K562 (cell line): ENCODE measurements at regions not wholly inside any gene's neighbourhood (a gene's known extent, or its start where the extent isn't known, plus 50 kb on each side); places are given as distances from the start of the nearest gene placed in this dataset.

ENCODE experiments used
- ATAC-seq: fragments of 200-7000 bp; cut with Tn5 transposase; 3 replicates; pipeline ENCODE4 v1.9.1; 2020; ENCODE audit warnings: moderate library complexity
- BruUV-seq: library from RNA; stranded (reverse); fragments of 400-500 nt; replicated peaks from 2 replicates; lab custom pipeline; 2021; lab: Mats Ljungman, UMichigan
- CTCF ChIA-PET: fragments of 300-600 bp; formaldehyde crosslinking; extraction: SDS; loops from one replicate; lab custom pipeline; 2021; ENCODE audit warnings: low intra/inter-chr PET ratio; lab: Yijun Ruan, JAX
- POLR2A ChIA-PET: fragments of 300-600, 350-650 bp; sonication (Branson Sonifier 250); formaldehyde crosslinking; extraction: SDS; loops from one replicate; lab custom pipeline; 2021; ENCODE audit warnings: antibody characterized with exemption, inconsistent platforms; lab: Yijun Ruan, JAX
- DNase-seq, 4 experiments: peaks; one replicate each; pipeline versions ENCODE4 v3.0.0 to v3.0.0-alpha.2; 2011 to 2018; ENCODE audit warnings: low spot score in 3 of 4, mixed read lengths in 3 of 4; ENCODE audit errors: extremely low read depth in 1 of 4
- FAIRE-seq: peaks from 2 replicates; lab custom pipeline; 2011; peaks lifted over from hg19 to GRCh38; lab: Jason Lieb, UNC
- H2AFZ ChIP-seq: 2 replicates; pipeline ENCODE4 v1.6.0; 2011; ENCODE audit warnings: low read depth, low read length, control low read depth, inconsistent platforms
- H3K27ac ChIP-seq: fragments of 200-600 bp; 3 replicates; pipeline ENCODE4 v1.8.0; 2011; ENCODE audit warnings: low read depth, mild to moderate bottlenecking, control low read depth, inconsistent platforms, low read length, moderate library complexity, mixed read lengths; ENCODE audit errors: extremely low read depth
- H3K27me3 ChIP-seq, 2 experiments: fragments of 300-600 bp in 1 of 2; 2 replicates in 1 of 2; 3 replicates in 1 of 2; pipeline versions ENCODE4 v1.6.0 to v1.8.0; 2011; ENCODE audit warnings: inconsistent platforms in 2 of 2, low read length in 2 of 2, mild to moderate bottlenecking in 1 of 2, mixed read lengths in 1 of 2, moderate library complexity in 1 of 2; ENCODE audit not compliant: control insufficient read depth in 2 of 2, insufficient read depth in 2 of 2
- H3K36me3 ChIP-seq: fragments of 300-600 bp; 3 replicates; pipeline ENCODE4 v1.8.0; 2011; ENCODE audit warnings: mild to moderate bottlenecking, low read length, inconsistent platforms; ENCODE audit not compliant: control insufficient read depth, insufficient read depth
- H3K4me1 ChIP-seq, 2 experiments: fragments of 200-600 bp in 1 of 2; replicated peaks in 1 of 2; 2 replicates in 1 of 2; 3 replicates in 1 of 2; pipeline versions ENCODE4 v1.5.1 to v1.8.0; 2011; ENCODE audit warnings: inconsistent platforms in 2 of 2, low read length in 2 of 2, mild to moderate bottlenecking in 1 of 2, mixed read lengths in 1 of 2, moderate library complexity in 1 of 2; ENCODE audit not compliant: control insufficient read depth in 2 of 2, insufficient read depth in 2 of 2
- H3K4me2 ChIP-seq: 2 replicates; pipeline ENCODE4 v1.6.1; 2011; ENCODE audit warnings: low read length, control low read depth, inconsistent platforms, mixed read lengths; ENCODE audit not compliant: insufficient read depth
- H3K4me3 ChIP-seq: fragments of 200-600 bp; sonication (generic), shearing (Covaris generic); 2 replicates; pipeline ENCODE4 v1.5.1; 2016; ENCODE audit warnings: control low read depth, inconsistent platforms
- H3K79me2 ChIP-seq: fragments of 200-600 bp; 3 replicates; pipeline ENCODE4 v1.8.0; 2011; ENCODE audit warnings: low read length, inconsistent platforms; ENCODE audit not compliant: control insufficient read depth, insufficient read depth
- H3K9ac ChIP-seq, 2 experiments: 2 replicates each; pipeline versions ENCODE4 v1.6.0 to v1.6.1; 2011; ENCODE audit warnings: low read depth in 2 of 2, low read length in 2 of 2, control low read depth in 1 of 2, inconsistent platforms in 1 of 2, mild to moderate bottlenecking in 1 of 2, mixed read lengths in 1 of 2; ENCODE audit not compliant: insufficient read depth in 1 of 2
- H3K9me1 ChIP-seq: one replicate; pipeline ENCODE4 v1.6.0; 2011; ENCODE audit warnings: inconsistent platforms, mild to moderate bottlenecking, low read length, moderate library complexity; ENCODE audit not compliant: control insufficient read depth, insufficient read depth
- H3K9me3 ChIP-seq: replicated peaks from 2 replicates; pipeline ENCODE4 v1.5.1; 2011; ENCODE audit warnings: low read depth, low read length, inconsistent platforms; ENCODE audit not compliant: control insufficient read depth, insufficient read depth
- H4K20me1 ChIP-seq: replicated peaks from 2 replicates; pipeline ENCODE4 v1.6.1; 2011; ENCODE audit warnings: low read length, inconsistent platforms, mixed read lengths; ENCODE audit not compliant: control insufficient read depth, insufficient read depth
- CREM ChIP-seq: IDR thresholded peaks from 2 replicates; pipeline ENCODE4 v1.6.1; 2014; ENCODE audit warnings: antibody characterized with exemption, low read depth
- ELF2 ChIP-seq: fragments of 250-450 bp; sonication (Bioruptor Pico); IDR thresholded peaks from 2 replicates; pipeline ENCODE4 v1.5.0; 2021; ENCODE audit warnings: mild to moderate bottlenecking
- FIP1L1 ChIP-seq: fragments of 200-400 bp; formaldehyde crosslinking; IDR thresholded peaks from 2 replicates; pipeline ENCODE4 v1.6.1; 2018; ENCODE audit warnings: mild to moderate bottlenecking, low read depth, low read length; ENCODE audit not compliant: poor library complexity, severe bottlenecking
- ZFP30 ChIP-seq: fragments of 250-450 bp; sonication (Bioruptor Pico); IDR thresholded peaks from 2 replicates; pipeline ENCODE4 v1.8.0; 2022; ENCODE audit warnings: moderate library complexity, mild to moderate bottlenecking, inconsistent platforms, borderline replicate concordance
- in situ Hi-C: fragments of 300-500 bp; cut with MboI; formaldehyde crosslinking; loops from 4 replicates; pipeline ENCODE4 v1.15.0; 2018; ENCODE audit warnings: inconsistent platforms, mixed read lengths
- intact Hi-C: fragments of 100-400 bp; cut with micrococcal nuclease; formaldehyde crosslinking; loops from 2 replicates; pipeline ENCODE4 v1.14.2; 2022

DNA sequence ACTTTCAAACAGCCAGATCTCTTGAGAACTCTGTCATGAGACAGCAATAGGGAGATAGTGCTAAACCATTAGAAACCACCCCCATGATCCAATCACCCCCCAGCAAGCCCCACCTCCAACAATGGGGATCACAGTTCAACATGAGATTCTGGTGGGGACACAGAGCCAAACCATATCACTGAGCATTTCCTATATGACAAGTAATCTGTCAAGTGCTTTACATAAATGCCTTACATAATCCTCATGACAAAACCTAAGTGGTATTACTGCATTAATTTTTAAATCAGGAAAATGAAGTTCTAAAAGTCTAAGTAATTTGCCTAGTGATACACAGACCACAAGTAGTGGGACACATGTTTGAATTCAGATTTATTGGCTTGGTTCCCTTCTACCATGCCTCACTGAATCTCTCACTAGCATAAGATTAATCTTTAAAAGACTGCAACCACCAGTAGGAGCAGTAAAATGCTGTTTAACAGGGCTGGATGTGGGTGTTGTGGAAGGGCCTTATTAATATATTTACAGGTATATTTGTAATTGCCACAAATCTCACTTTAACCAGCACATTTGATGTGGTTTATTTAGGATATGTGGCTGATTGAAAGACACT is 323.1 kb upstream of the FBXO33 start:
- no peak overlapping the region for H2AFZ ChIP-seq
- no peak for FAIRE-seq
- DNase-seq, result no peak
- H3K9me3 ChIP-seq, result no peaks in the 10 kb centered on the region
- intact Hi-C loops (no loop called here), in situ Hi-C loops (no loop called here)
- TF ChIP-seq ZFP30 (no peak), ELF2 (CRISPR knock-in tag) (no peak), CREM (no peak)
- H3K9ac ChIP-seq, result no peak overlapping the region
- no peak overlapping the region for H3K4me2 ChIP-seq
- no peaks in the 10 kb centered on the region for H3K9me1 ChIP-seq
- no peaks in the 10 kb centered on the region for H3K4me1 ChIP-seq
- H3K4me3 ChIP-seq, result no peak overlapping the region
- no peaks in the 10 kb centered on the region for H3K36me3 ChIP-seq
- ChIA-PET CTCF (no interaction called here), POLR2A (no interaction called here)
- no peaks in the 10 kb centered on the region for H4K20me1 ChIP-seq
- no peaks in the 10 kb centered on the region for H3K79me2 ChIP-seq
- BruUV-seq, result no TSS peak
- no peak for ATAC-seq
- no peaks in the 10 kb centered on the region for H3K27me3 ChIP-seq
- H3K27ac ChIP-seq, result no peak overlapping the region

DNA sequence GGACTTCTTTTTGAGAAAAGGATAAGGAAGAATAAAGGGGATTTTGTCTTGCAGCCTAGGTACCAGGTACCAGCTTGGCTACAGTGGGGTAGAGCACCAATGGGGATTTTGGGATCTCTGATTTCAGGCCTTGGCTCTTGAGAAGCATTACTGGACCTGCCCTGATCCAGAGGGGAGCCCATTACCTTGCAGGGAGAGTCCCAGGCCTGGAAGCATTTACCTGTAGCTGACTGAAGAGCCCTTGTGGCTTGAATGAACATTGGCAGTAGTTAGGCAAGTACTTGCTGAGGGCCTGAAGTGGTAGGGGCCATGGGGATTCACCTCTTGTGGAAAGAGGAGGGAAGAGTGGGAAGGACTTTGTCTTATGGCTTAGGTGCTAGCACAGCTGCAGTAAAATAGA is 308.2 kb upstream of the FBXO33 start:
- H3K79me2 ChIP-seq, result no peaks in the 10 kb centered on the region
- no peak overlapping the region for H2AFZ ChIP-seq
- no peaks in the 10 kb centered on the region for H3K36me3 ChIP-seq
- H3K4me3 ChIP-seq, result no peak overlapping the region
- intact Hi-C loops, result no loop called here
- H3K9me1 ChIP-seq, result no peaks in the 10 kb centered on the region
- H4K20me1 ChIP-seq, result no peaks in the 10 kb centered on the region
- H3K27me3 ChIP-seq, result no peaks in the 10 kb centered on the region
- TF ChIP-seq FIP1L1, result no peak
- TF ChIP-seq, all 486 proteins: peak for 0
- FAIRE-seq, result no peak
- no peaks in the 10 kb centered on the region for H3K4me1 ChIP-seq
- DNase-seq, result no peak
- no peak overlapping the region for H3K27ac ChIP-seq
- no TSS peak for BruUV-seq
- no peaks in the 10 kb centered on the region for H3K9me3 ChIP-seq
- no peak for ATAC-seq
- in situ Hi-C loops, result no loop called here
- H3K9ac ChIP-seq, result no peak overlapping the region
- ChIA-PET CTCF (no interaction called here), POLR2A (no interaction called here)
- H3K4me2 ChIP-seq, result no peak overlapping the region
